ENCODE measurements at regions not wholly inside any gene's neighbourhood (a gene's known extent, or its start where the extent isn't known, plus 50 kb on each side); places are given as distances from the start of the nearest gene placed in this dataset.

DNA sequence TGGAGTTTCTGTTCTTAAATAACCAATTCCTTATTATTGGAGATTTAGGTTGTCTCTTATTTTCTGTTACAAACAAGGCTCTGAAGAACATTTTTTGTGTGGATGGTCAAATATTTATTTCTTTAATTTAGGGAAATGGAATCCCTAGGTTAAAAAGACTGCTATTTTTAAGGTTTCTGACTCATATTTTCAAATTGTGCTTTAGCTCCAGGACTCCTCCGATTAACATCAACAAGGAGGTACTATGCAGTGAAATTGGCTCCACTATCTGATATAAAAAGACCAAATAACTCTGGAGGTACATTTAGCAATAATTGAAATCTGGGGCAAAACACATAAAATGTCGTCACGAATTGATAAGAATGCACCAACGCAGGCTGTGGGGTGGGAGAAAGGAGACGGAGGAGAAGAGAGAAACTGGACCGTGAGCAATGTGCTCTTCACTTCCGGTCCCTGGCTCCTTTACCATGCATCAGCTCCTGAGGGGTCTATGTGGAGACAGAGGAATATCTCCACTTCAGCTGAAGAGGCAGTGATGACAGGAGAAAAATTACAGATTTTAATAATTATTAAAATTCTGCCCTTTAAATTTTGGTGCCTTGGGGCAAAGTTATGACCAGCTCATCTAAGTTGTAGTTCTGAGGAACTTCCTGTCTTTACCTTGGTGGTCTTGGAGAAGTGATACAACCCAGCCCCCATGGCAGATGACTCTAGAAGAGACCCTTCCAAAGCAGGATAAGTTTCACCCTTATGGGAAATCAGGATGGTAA lies 90.2 kb upstream of the BTG1 start:
- POLR2A ChIA-PET = no interaction called here

DNA sequence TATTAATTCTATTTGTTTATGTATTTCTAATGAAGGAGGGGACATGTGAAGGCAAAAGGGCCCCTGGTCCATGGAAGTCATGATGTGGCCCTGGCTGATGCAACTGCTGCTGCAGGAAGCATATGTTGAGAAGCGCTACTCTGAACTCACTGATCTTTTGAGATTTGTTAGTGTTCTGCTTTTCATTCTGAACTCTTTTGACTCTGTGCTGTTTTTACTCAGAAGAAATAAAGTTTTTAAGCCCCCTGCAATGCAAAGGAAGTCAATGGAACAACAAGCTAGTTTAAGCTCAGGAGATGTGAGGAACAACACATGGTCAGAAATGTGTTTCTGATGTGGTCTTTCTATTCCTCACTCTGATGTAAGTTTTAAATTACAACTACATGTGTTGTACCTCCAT lies 88.9 kb upstream of the BTG1 start:
- ATAC-seq = no peak
- H3K9me3 ChIP-seq (ENCODE audit: control insufficient read depth, insufficient read depth, low read depth, low read length) = no peaks in the 10 kb centered on the region
- ChIA-PET CTCF (no interaction called here), POLR2A (no interaction called here)
- in situ Hi-C loops (cut with HindIII; ENCODE audit: low pct_unique_long_range_greater_than_20kb, low sequenced_read_pairs) (no loop called here), intact Hi-C loops (cut with micrococcal nuclease; ENCODE audit: unreplicated experiment) (no loop called here)
- H3K36me3 ChIP-seq (ENCODE audit: control insufficient read depth, insufficient read depth, low read length) = no peaks in the 10 kb centered on the region
- no peak for DNase-seq (ENCODE audit: low read depth, low spot score)
- H3K4me1 ChIP-seq (ENCODE audit: control insufficient read depth, insufficient read depth, low read length) = no peaks in the 10 kb centered on the region
- no peaks in the 10 kb centered on the region; the same call in 1 of the 2 replicates for H3K27me3 ChIP-seq (ENCODE audit: control insufficient read depth, insufficient read depth, low read length)
- no peak overlapping the region for H3K27ac ChIP-seq (ENCODE audit: low read length)
- TF ChIP-seq, protein P1, sequence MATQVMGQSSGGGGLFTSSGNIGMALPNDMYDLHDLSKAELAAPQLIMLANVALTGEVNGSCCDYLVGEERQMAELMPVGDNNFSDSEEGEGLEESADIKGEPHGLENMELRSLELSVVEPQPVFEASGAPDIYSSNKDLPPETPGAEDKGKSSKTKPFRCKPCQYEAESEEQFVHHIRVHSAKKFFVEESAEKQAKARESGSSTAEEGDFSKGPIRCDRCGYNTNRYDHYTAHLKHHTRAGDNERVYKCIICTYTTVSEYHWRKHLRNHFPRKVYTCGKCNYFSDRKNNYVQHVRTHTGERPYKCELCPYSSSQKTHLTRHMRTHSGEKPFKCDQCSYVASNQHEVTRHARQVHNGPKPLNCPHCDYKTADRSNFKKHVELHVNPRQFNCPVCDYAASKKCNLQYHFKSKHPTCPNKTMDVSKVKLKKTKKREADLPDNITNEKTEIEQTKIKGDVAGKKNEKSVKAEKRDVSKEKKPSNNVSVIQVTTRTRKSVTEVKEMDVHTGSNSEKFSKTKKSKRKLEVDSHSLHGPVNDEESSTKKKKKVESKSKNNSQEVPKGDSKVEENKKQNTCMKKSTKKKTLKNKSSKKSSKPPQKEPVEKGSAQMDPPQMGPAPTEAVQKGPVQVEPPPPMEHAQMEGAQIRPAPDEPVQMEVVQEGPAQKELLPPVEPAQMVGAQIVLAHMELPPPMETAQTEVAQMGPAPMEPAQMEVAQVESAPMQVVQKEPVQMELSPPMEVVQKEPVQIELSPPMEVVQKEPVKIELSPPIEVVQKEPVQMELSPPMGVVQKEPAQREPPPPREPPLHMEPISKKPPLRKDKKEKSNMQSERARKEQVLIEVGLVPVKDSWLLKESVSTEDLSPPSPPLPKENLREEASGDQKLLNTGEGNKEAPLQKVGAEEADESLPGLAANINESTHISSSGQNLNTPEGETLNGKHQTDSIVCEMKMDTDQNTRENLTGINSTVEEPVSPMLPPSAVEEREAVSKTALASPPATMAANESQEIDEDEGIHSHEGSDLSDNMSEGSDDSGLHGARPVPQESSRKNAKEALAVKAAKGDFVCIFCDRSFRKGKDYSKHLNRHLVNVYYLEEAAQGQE (IDR thresholded peaks at IDR 0.05; ENCODE audit: insufficient read depth in 1 of 2, low read depth in 2 of 2, low read length in 1 of 2) = no peak
- no peak for TF ChIP-seq TCF7L2 (IDR thresholded peaks at IDR 0.05; ENCODE audit: low read depth, low read length)
- TF ChIP-seq, protein P2, sequence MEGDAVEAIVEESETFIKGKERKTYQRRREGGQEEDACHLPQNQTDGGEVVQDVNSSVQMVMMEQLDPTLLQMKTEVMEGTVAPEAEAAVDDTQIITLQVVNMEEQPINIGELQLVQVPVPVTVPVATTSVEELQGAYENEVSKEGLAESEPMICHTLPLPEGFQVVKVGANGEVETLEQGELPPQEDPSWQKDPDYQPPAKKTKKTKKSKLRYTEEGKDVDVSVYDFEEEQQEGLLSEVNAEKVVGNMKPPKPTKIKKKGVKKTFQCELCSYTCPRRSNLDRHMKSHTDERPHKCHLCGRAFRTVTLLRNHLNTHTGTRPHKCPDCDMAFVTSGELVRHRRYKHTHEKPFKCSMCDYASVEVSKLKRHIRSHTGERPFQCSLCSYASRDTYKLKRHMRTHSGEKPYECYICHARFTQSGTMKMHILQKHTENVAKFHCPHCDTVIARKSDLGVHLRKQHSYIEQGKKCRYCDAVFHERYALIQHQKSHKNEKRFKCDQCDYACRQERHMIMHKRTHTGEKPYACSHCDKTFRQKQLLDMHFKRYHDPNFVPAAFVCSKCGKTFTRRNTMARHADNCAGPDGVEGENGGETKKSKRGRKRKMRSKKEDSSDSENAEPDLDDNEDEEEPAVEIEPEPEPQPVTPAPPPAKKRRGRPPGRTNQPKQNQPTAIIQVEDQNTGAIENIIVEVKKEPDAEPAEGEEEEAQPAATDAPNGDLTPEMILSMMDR (IDR thresholded peaks at IDR 0.05) = no peak
- no peak overlapping the region for H3K4me3 ChIP-seq (ENCODE audit: low read depth in 2 of 2, low read length in 2 of 2)
- BruUV-seq (replicated peaks) = no TSS peak

More for the DNA sequence above, 90.2 kb upstream of the BTG1 start:
- no peaks in the 10 kb centered on the region for H3K27me3 ChIP-seq (ENCODE audit: control insufficient read depth, insufficient read depth, low read length)
- DNase-seq (ENCODE audit: low read depth, low spot score) (no peak), ATAC-seq (no peak)
- no peaks in the 10 kb centered on the region for H3K9me3 ChIP-seq (ENCODE audit: control insufficient read depth, insufficient read depth, low read depth, low read length)
- no TSS peak for BruUV-seq (replicated peaks)
- H3K4me1 ChIP-seq (ENCODE audit: control insufficient read depth, insufficient read depth, low read length) = no peaks in the 10 kb centered on the region
- no peaks in the 10 kb centered on the region for H3K36me3 ChIP-seq (ENCODE audit: control insufficient read depth, insufficient read depth, low read length)
- TF ChIP-seq, protein P2 (IDR thresholded peaks at IDR 0.05) = no peak
- TF ChIP-seq SIN3A (IDR thresholded peaks at IDR 0.05; ENCODE audit: borderline replicate concordance, insufficient read depth, low read depth, low read length) (no peak), POLR2AphosphoS5 (IDR thresholded peaks at IDR 0.05; ENCODE audit: low read depth, low read length) (no peak), TCF7L2 (IDR thresholded peaks at IDR 0.05; ENCODE audit: low read depth, low read length) (no peak)
- TF ChIP-seq, protein P1 (IDR thresholded peaks at IDR 0.05; ENCODE audit: insufficient read depth in 1 of 2, low read depth in 2 of 2, low read length in 1 of 2) = no peak
- CTCF ChIA-PET = no interaction called here
- no peak overlapping the region for H3K4me3 ChIP-seq (ENCODE audit: low read depth in 2 of 2, low read length in 2 of 2)
- in situ Hi-C loops (cut with HindIII; ENCODE audit: low pct_unique_long_range_greater_than_20kb, low sequenced_read_pairs) (no loop called here), intact Hi-C loops (cut with micrococcal nuclease; ENCODE audit: unreplicated experiment) (no loop called here)
- no peak overlapping the region for H3K27ac ChIP-seq (ENCODE audit: low read length)
